Esophagus squamous epithelium (tissue), 5 donors: ENCODE measurements at regions not wholly inside any gene's neighbourhood (a gene's known extent, or its start where the extent isn't known, plus 50 kb on each side); places are given as distances from the start of the nearest gene placed in this dataset.

Source experiments
- DNase-seq: peaks from one replicate; lab custom pipeline; 2025; lab: John Stamatoyannopoulos, UW
- H3K27ac ChIP-seq, 4 donors: fragments of 200-600 bp; sonication (generic); one replicate each; pipeline ENCODE4 v1.5.1; 2016 to 2019; ENCODE audit warnings: mild to moderate bottlenecking in 1 of 4
- H3K27me3 ChIP-seq, 4 donors: fragments of 200-600 bp; sonication (generic); 1 replicate in 3 of 4; 2 replicates in 1 of 4; pipeline versions ENCODE4 v1.5.1 to v1.6.0; 2017 to 2021; ENCODE audit warnings: antibody characterized with exemption in 1 of 4
- H3K36me3 ChIP-seq, 3 donors: fragments of 200-600 bp; sonication (generic); one replicate each; pipeline ENCODE4 v1.5.1; 2016 to 2019
- H3K4me1 ChIP-seq, 3 donors: fragments of 200-600 bp; sonication (generic); one replicate each; pipeline ENCODE4 v1.5.1; 2017 to 2019
- H3K4me3 ChIP-seq, 4 donors: fragments of 200-600 bp; sonication (generic); 1 replicate in 3 of 4; 2 replicates in 1 of 4; pipeline ENCODE4 v1.5.1; 2016 to 2019; ENCODE audit warnings: mild to moderate bottlenecking in 2 of 4, moderate library complexity in 1 of 4
- H3K9me3 ChIP-seq, 3 donors: fragments of 200-600 bp; sonication (generic); one replicate each; pipeline ENCODE4 v1.5.1; 2016 to 2019
- POLR2A ChIP-seq, 4 donors: fragments of 450-650 bp; IDR thresholded peaks; one replicate each; pipeline ENCODE4 v1.6.1; 2017; ENCODE audit warnings: antibody characterized with exemption in 4 of 4, mild to moderate bottlenecking in 4 of 4, moderate library complexity in 3 of 4
- WGBS, 2 donors: methylation state at CpG; one replicate each; pipeline ENCODE4 v1.1.5; 2018; 5-methylcytosine and 5-hydroxymethylcytosine counted together
- intact Hi-C: fragments of 100-400 bp; cut with DNase I; formaldehyde crosslinking; loops from one replicate; pipeline ENCODE4 v1.15.0; 2022
- TF ChIP-seq, protein P1 (sequence below), 6 experiments: fragments of 450-650 bp in 4 of 6; fragments of 200-600 bp in 2 of 6; sonication (generic) in 2 of 6; IDR thresholded peaks; one replicate each; pipeline ENCODE4 v1.5.1; 2016 to 2019; ENCODE audit warnings: antibody characterized with exemption in 6 of 6, mild to moderate bottlenecking in 4 of 6, moderate library complexity in 4 of 6
- donor health status: DM: yes; HTN: yes; CAD: no.

- H3K4me3 ChIP-seq, result no peak overlapping the region
- H3K27ac ChIP-seq, result no peak overlapping the region
- TF ChIP-seq, protein P1, sequence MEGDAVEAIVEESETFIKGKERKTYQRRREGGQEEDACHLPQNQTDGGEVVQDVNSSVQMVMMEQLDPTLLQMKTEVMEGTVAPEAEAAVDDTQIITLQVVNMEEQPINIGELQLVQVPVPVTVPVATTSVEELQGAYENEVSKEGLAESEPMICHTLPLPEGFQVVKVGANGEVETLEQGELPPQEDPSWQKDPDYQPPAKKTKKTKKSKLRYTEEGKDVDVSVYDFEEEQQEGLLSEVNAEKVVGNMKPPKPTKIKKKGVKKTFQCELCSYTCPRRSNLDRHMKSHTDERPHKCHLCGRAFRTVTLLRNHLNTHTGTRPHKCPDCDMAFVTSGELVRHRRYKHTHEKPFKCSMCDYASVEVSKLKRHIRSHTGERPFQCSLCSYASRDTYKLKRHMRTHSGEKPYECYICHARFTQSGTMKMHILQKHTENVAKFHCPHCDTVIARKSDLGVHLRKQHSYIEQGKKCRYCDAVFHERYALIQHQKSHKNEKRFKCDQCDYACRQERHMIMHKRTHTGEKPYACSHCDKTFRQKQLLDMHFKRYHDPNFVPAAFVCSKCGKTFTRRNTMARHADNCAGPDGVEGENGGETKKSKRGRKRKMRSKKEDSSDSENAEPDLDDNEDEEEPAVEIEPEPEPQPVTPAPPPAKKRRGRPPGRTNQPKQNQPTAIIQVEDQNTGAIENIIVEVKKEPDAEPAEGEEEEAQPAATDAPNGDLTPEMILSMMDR (IDR thresholded peaks at IDR 0.05), result no peak
- no peak for TF ChIP-seq POLR2A (IDR thresholded peaks at IDR 0.05)
Measured at GRCh38 chr9:11726659-11727058, 966.5 kb upstream of the TYRP1 start.

GRCh38 chr9:11735391-11735790 lies 957.8 kb upstream of the TYRP1 start:
- H3K9me3 ChIP-seq, result peaks cover 0 to 13% (median 0%) of the 10 kb centered on the region in 3 donors
- H3K27ac ChIP-seq, result no peak overlapping the region
- H3K4me1 ChIP-seq, result no peaks in the 10 kb centered on the region
- intact Hi-C loops, result no loop called here
- H3K36me3 ChIP-seq, result no peaks in the 10 kb centered on the region
- no peak for TF ChIP-seq POLR2A (IDR thresholded peaks at IDR 0.05)
- TF ChIP-seq, protein P1 (IDR thresholded peaks at IDR 0.05), result no peak
- WGBS, 2 donors, result 57 to 77% methylated on average over 1 of the region's 1 CpG
- no peak overlapping the region for H3K4me3 ChIP-seq
- H3K27me3 ChIP-seq, result no peaks in the 10 kb centered on the region
- no peak for DNase-seq

More at GRCh38 chr9:11726659-11727058, 966.5 kb upstream of the TYRP1 start:
- 35 to 38% methylated on average over 1 of the region's 1 CpG for WGBS, 2 donors
- intact Hi-C loops, result no loop called here
- no peaks in the 10 kb centered on the region for H3K36me3 ChIP-seq
- H3K27me3 ChIP-seq, result no peaks in the 10 kb centered on the region
- no peaks in the 10 kb centered on the region for H3K4me1 ChIP-seq
- no peak for DNase-seq
- H3K9me3 ChIP-seq, result no peaks in the 10 kb centered on the region

DNA sequence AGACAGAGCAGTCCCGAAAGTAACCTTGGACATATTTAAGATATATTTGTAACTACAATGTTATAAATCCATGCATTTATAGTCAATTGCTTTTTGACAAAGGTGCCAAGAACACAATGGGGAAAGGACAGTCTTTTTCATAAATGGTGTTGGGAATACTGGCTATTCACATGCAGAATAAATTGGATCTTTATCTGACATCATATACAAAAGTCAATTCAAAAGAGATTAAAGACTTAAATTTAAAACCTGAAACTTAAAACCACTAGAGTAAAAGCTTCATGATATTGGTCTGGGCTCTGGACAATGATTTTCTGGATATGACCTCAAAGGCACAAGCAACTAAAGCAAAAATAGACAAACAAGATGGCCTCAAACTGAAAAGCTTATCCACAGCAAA lies 950.7 kb upstream of the TYRP1 start:
- H3K9me3 ChIP-seq, result peaks cover 0 to 7% (median 0%) of the 10 kb centered on the region in 3 donors
- intact Hi-C loops, result no loop called here
- TF ChIP-seq, protein P1 (IDR thresholded peaks at IDR 0.05), result no peak
- TF ChIP-seq POLR2A (IDR thresholded peaks at IDR 0.05), result no peak
- H3K4me1 ChIP-seq, result no peaks in the 10 kb centered on the region
- DNase-seq, result no peak
- H3K27me3 ChIP-seq, result no peaks in the 10 kb centered on the region
- H3K36me3 ChIP-seq, result no peaks in the 10 kb centered on the region
- 80 to 81% methylated on average over 1 of the region's 1 CpG for WGBS, 2 donors
- H3K27ac ChIP-seq, result no peak overlapping the region
- H3K4me3 ChIP-seq, result no peak overlapping the region

DNA sequence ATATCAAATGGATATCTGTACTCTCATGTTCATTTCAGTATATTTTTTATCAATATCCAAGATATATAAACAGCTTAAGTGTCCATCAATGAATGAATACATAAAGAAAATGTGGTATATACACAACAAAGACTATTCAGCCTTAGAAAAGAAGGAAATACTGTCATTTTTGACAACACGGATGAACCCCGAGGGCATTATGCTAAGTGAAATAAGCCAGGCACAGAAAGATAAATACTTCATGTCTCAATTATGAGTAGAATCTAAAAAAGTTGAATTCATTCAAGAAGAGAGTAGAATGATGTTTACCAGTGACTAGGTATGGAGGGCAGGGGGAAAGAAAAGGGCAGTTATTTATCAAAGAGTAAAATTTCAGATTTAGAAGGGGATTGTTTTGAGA lies 949.8 kb upstream of the TYRP1 start:
- WGBS, 2 donors, result 79 to 89% methylated on average over 2 of the region's 2 CpGs
- no peak overlapping the region for H3K27ac ChIP-seq
- no peak overlapping the region for H3K4me3 ChIP-seq
- no peaks in the 10 kb centered on the region for H3K4me1 ChIP-seq
- peaks cover 0 to 6% (median 0%) of the 10 kb centered on the region in 3 donors for H3K9me3 ChIP-seq
- H3K36me3 ChIP-seq, result no peaks in the 10 kb centered on the region
- no peaks in the 10 kb centered on the region for H3K27me3 ChIP-seq
- no peak for DNase-seq
- intact Hi-C loops, result no loop called here
- TF ChIP-seq POLR2A (IDR thresholded peaks at IDR 0.05), result no peak
- TF ChIP-seq, protein P1 (IDR thresholded peaks at IDR 0.05), result no peak

DNA sequence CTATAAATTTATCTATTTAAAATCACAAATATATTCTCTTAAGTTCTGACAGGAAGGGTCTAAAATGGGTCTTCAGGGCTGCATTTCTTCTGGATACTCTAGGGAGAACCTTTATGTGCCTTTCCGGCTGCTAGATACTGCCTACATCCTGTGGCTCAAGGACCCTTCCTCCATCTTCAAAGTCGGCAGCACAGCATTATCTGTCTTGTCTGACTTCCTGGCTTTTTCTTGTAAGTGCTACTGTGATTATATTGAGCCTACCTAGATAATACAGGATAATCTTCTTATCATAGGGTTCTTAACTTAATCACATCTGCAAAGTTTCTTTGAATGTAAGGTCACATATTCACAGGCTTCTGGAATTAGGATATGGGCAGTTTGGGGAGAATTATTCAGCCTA lies 943.8 kb upstream of the TYRP1 start:
- TF ChIP-seq, protein P1 (IDR thresholded peaks at IDR 0.05), result no peak
- no peak for TF ChIP-seq POLR2A (IDR thresholded peaks at IDR 0.05)
- no peak for DNase-seq
- WGBS, 2 donors, result 42 to 57% methylated on average over 2 of the region's 2 CpGs
- Histone ChIP-seq H3K36me3 (no peaks in the 10 kb centered on the region), H3K27ac (no peak overlapping the region), H3K27me3 (no peaks in the 10 kb centered on the region), H3K4me3 (no peak overlapping the region), H3K4me1 (no peaks in the 10 kb centered on the region), H3K9me3 (no peaks in the 10 kb centered on the region)
- intact Hi-C loops, result no loop called here
